ENCODE measurements at regions not wholly inside any gene's neighbourhood (a gene's known extent, or its start where the extent isn't known, plus 50 kb on each side); places are given as distances from the start of the nearest gene placed in this dataset.

- POLR2A ChIA-PET: no interaction called here
- H3K9me3 ChIP-seq (ENCODE audit: control extremely low read depth in 1 of 3, control insufficient read depth in 2 of 3, insufficient read depth in 1 of 3, low read length in 2 of 3): no peaks in the 10 kb centered on the region
- intact Hi-C loops (cut with micrococcal nuclease): no loop called here
These were observed 1676.4 kb upstream of the SLC39A10 start for GRCh38 chr2:193980599-193980998.

GRCh38 chr2:193973781-193974180, 1683.2 kb upstream of the SLC39A10 start:
- Histone ChIP-seq H4K20me1 (ENCODE audit: control insufficient read depth, insufficient read depth, low read length, poor library complexity, severe bottlenecking) (no peaks in the 10 kb centered on the region), H3K4me2 (replicated peaks; ENCODE audit: low read depth, low read length, poor library complexity, severe bottlenecking) (no peak overlapping the region), H3K27ac (ENCODE audit: low read length in 2 of 2) (no peak overlapping the region), H3K79me2 (ENCODE audit: control insufficient read depth, insufficient read depth, low read length) (no peaks in the 10 kb centered on the region), H3K9ac (ENCODE audit: low read length) (no peak overlapping the region), H3K36me3 (replicated peaks in 1 of 2; ENCODE audit: control extremely low read depth in 1 of 2, control insufficient read depth in 1 of 2, extremely low read depth in 1 of 2, insufficient read depth in 2 of 2, low read length in 1 of 2) (no peaks in the 10 kb centered on the region), H3K9me3 (ENCODE audit: control extremely low read depth in 1 of 3, control insufficient read depth in 2 of 3, insufficient read depth in 1 of 3, low read length in 2 of 3) (no peaks in the 10 kb centered on the region), H3K27me3 (replicated peaks in 1 of 4; ENCODE audit: control extremely low read depth in 1 of 4, control insufficient read depth in 3 of 4, insufficient read depth in 4 of 4, low read length in 3 of 4) (no peaks in the 10 kb centered on the region), H3K4me3 (ENCODE audit: control extremely low read depth in 1 of 5, extremely low read depth in 1 of 5, insufficient read depth in 1 of 5, low read depth in 2 of 5, low read length in 4 of 5) (no peak overlapping the region), H3K4me1 (ENCODE audit: control insufficient read depth in 2 of 2, insufficient read depth in 2 of 2, low read length in 2 of 2) (no peaks in the 10 kb centered on the region), H2AFZ (ENCODE audit: insufficient read depth, low read depth, low read length, poor library complexity, severe bottlenecking) (no peak overlapping the region)
- TF ChIP-seq CTCF (IDR thresholded peaks at IDR 0.05) (no peak), EZH2 (IDR thresholded peaks at IDR 0.05; ENCODE audit: borderline replicate concordance, insufficient read depth, low read depth, low read length, poor library complexity, severe bottlenecking) (no peak)
- ATAC-seq (ENCODE audit: low read depth) (no peak), DNase-seq (no peak)
- Mint-ChIP-seq H3K4me3 (no peak overlapping the region), H3K9me3 (ENCODE audit: insufficient read depth) (peaks cover 2% of the 10 kb centered on the region), H3K27ac (no peak overlapping the region), H3K4me1 (no peaks in the 10 kb centered on the region), H3K27me3 (no peaks in the 10 kb centered on the region)
- ChIA-PET POLR2A (no interaction called here), CTCF (interaction anchor here (1.1 kb wide), 1 partner anchor 15 kb away, joined by 3 read pairs; no protein-coding TSS in a partner anchor)
- intact Hi-C loops (cut with micrococcal nuclease): no loop called here
- 100% methylated on average over 2 of the region's 6 CpGs for WGBS (ENCODE audit: insufficient coverage)

More at GRCh38 chr2:193980599-193980998, 1676.4 kb upstream of the SLC39A10 start:
- CTCF ChIA-PET: no interaction called here
- no peaks in the 10 kb centered on the region for H3K4me1 ChIP-seq (ENCODE audit: control insufficient read depth in 2 of 2, insufficient read depth in 2 of 2, low read length in 2 of 2)
- TF ChIP-seq CTCF (IDR thresholded peaks at IDR 0.05) (no peak), EZH2 (IDR thresholded peaks at IDR 0.05; ENCODE audit: borderline replicate concordance, insufficient read depth, low read depth, low read length, poor library complexity, severe bottlenecking) (no peak)
- H3K27ac Mint-ChIP-seq: no peak overlapping the region
- no peak overlapping the region for H3K4me3 Mint-ChIP-seq
- no peaks in the 10 kb centered on the region for H3K27me3 Mint-ChIP-seq
- no peaks in the 10 kb centered on the region for H4K20me1 ChIP-seq (ENCODE audit: control insufficient read depth, insufficient read depth, low read length, poor library complexity, severe bottlenecking)
- no peak overlapping the region for H3K4me2 ChIP-seq (replicated peaks; ENCODE audit: low read depth, low read length, poor library complexity, severe bottlenecking)
- H3K9ac ChIP-seq (ENCODE audit: low read length): no peak overlapping the region
- no peaks in the 10 kb centered on the region for H3K79me2 ChIP-seq (ENCODE audit: control insufficient read depth, insufficient read depth, low read length)
- no peak overlapping the region for H3K4me3 ChIP-seq (ENCODE audit: control extremely low read depth in 1 of 5, extremely low read depth in 1 of 5, insufficient read depth in 1 of 5, low read depth in 2 of 5, low read length in 4 of 5)
- H3K27ac ChIP-seq (ENCODE audit: low read length in 2 of 2): no peak overlapping the region
- no peaks in the 10 kb centered on the region for H3K36me3 ChIP-seq (replicated peaks in 1 of 2; ENCODE audit: control extremely low read depth in 1 of 2, control insufficient read depth in 1 of 2, extremely low read depth in 1 of 2, insufficient read depth in 2 of 2, low read length in 1 of 2)
- peaks cover 2% of the 10 kb centered on the region for H3K9me3 Mint-ChIP-seq (ENCODE audit: insufficient read depth)
- H3K4me1 Mint-ChIP-seq: no peaks in the 10 kb centered on the region
- H3K27me3 ChIP-seq (replicated peaks in 1 of 4; ENCODE audit: control extremely low read depth in 1 of 4, control insufficient read depth in 3 of 4, insufficient read depth in 4 of 4, low read length in 3 of 4): no peaks in the 10 kb centered on the region
- no peak for ATAC-seq (ENCODE audit: low read depth)
- H2AFZ ChIP-seq (ENCODE audit: insufficient read depth, low read depth, low read length, poor library complexity, severe bottlenecking): no peak overlapping the region
- WGBS (ENCODE audit: insufficient coverage): no CpG with 5 or more reads among the region's 4 CpGs
- no peak for DNase-seq

Data from B cell (primary cell).